GM21367 (cell line): ENCODE measurements at regions not wholly inside any gene's neighbourhood (a gene's known extent, or its start where the extent isn't known, plus 50 kb on each side); places are given as distances from the start of the nearest gene placed in this dataset.

Source experiments
- ATAC-seq: cut with Tn5 transposase; IDR thresholded peaks from one replicate; pipeline ENCODE4 v1.9.1; 2021; ENCODE audit not compliant: unreplicated experiment

DNA sequence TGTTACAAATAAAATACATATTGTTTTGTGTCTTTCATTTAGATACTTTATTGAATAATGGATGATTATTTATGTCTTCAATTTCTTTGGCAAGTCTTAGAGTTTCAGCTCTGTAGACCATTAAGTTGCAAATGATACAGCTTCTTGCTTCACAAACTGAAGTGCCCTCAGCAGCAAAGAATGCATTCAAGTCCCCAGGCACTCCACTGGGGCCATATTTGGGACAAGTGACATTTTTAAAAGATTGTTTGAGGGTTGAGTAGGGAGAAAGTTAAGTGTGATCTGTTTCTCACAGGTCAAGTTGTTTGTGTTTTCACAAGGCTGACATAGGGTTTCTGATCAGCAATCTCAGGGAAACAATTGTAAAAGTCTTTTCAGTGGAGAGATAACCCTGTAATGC is 400.7 kb downstream of the PLA2G4A start:
- no peak for ATAC-seq

- ATAC-seq: no peak
Measured at GRCh38 chr1:187234706-187235105, 406.0 kb downstream of the PLA2G4A start.

DNA sequence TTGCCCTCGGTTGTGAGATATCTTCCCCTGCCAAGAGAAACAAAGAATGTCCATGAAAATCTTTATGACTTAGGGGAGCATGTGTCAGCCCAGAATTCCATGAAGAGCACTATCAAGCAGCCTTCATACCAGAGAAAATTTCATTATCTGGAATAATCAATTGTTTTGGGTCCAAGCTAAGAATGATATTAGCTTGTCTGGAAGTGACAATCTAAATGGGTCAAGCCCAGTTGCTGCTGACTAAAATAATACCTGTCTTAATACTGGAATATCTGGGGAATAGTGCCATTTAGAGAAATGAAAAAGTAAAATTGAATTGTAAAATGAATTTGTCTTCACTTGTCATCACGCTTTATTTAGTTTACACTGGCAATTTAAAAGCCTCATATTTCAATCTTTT is 407.4 kb downstream of the PLA2G4A start:
- no peak for ATAC-seq

DNA sequence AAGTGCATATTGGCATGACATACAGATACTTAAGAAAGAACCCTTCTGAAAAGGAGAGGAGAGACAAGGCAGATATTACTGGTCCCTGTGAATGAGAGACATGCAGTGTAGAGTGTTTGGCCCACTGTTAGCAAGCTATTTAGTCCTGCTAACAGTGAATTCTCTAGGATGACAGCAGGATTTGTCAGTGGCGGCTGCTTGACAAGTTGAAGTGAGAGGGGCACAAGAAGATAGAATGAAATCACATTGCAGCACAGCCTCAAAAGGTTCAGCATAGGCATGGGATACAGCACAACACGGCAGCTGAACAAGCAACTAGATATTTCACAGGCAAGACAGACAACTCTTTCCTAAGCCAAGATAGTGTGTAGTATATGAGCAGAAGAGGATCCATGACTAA is 407.9 kb downstream of the PLA2G4A start:
- no peak for ATAC-seq

- no peak for ATAC-seq
Measured at GRCh38 chr1:187237542-187237941, 408.8 kb downstream of the PLA2G4A start.

DNA sequence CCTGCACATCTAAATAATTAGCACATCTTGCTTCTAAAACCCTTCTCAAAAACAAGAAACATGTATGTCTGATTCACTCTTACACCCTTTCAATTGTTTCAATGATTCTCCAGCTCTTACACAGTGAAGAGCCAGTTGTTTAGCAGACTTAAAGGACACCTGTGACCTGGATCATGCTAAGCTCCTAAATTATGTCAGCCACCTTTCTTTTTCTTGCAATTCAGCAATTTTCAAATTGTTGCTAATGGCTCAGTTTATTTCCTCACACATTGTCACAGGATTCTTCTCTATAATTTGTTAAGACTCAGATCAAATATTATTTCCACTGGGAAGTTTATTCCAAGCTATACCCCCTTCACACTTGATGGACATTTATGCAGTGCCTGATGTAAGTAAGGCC is 413.2 kb downstream of the PLA2G4A start:
- ATAC-seq: no peak

DNA sequence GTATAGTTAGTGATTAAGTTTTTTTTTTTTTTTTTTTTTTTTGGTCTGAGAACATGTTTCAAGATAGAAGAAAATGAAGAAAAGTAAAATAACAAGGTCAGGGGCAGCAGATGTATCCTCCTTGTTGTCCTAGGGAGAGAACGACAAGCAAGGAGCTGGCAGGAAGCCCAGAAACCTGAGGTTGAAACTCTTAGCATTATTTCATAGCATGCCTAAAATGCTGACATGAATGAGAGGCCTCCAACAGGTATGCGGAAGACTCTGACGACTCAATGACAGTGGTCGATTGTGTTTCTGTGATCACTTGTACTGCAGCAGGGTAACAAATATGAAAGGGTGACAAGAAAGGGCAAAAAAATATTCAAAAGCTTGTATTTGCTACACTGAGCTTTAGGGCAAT is 415.9 kb downstream of the PLA2G4A start:
- no peak for ATAC-seq

DNA sequence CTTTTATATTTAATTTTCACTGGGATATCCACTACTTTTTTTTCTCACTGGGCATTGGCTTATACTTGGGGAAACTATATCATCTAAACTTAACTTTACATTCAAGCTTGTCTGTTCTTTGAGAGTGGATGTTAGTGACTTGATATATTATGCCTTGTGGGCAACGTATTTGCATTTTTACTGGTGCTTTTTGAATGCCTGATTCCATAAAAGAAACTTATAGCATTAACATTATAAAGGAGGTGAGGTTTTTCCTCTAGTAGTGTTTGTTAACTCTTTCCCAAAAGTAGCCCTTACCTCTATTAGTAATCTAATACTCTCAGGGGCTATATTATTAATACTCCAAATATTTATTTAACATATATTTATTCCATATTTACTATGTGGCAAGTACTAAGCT is 416.5 kb downstream of the PLA2G4A start:
- no peak for ATAC-seq

GRCh38 chr1:187249196-187249595 is 420.4 kb downstream of the PLA2G4A start:
- no peak for ATAC-seq

DNA sequence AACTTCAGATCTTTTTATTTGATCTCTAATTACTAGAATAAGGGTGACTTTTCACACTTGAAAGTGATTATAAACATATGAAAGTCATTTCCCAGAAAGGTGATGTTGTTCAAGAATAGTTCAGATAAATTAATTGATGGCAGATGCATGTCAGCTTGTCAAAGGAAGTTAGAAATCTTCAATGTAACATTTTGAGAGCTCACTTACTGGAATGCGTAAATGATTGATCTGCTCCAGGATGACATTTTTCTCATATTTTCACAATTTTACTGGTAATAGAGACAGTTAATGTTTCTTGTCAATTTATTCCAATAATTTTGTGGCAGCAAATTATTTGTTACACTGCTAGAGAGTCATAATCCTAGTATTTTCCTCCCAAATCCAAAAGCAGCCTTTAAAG is 424.2 kb downstream of the PLA2G4A start:
- ATAC-seq: no peak

- ATAC-seq: no peak
Measured at GRCh38 chr1:187257476-187257875, 428.7 kb downstream of the PLA2G4A start.

DNA sequence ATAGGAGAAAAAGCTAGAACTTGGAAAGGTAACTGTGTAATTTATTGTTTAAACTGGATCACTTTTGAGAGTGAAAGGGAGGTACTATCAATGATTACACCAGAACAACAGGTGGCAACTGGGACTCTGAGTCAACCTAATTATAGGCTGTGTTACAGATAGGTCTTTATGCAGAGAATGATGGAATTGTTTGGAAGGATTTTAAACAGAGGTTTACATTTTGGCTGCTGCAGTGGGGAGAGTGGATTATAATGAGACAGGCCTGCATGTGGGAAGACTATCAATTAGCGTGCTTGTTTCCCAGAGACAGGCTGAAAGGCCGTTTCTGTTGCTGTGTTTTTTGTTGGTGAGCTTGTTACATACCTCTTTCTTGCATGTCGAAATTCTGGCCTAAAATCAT is 432.9 kb downstream of the PLA2G4A start:
- ATAC-seq: no peak

- no peak for ATAC-seq
Measured at GRCh38 chr1:187262731-187263130, 434.0 kb downstream of the PLA2G4A start.

DNA sequence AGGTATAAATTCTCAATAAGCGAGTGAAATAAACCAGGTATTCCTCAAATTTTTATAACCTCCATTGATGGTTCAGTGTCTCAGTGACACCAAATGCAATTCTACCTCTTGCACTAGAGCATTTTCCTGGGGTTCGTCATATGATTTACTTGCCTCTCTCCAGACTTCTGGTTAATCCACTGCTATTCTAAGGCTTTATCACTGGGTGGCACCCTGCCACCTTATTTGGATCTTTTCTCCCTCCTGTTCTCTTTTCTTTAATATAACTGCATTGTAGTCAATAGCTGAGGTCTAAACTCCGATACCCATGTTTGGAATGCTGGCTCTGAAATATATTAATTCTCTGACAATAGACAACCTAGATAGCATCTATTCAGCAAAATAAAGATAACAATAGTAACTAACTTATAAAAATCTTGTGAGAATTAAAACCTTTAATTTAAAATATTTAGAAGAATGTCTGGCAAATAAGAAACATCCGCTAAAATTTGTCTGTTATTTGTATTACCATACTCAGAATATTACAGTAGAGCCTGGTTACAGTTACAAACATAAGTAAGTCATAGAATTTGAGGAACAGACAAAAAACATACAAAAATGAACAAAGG is 436.4 kb downstream of the PLA2G4A start:
- ATAC-seq: no peak

GRCh38 chr1:187266051-187266450 is 437.3 kb downstream of the PLA2G4A start:
- ATAC-seq: no peak

GRCh38 chr1:187267827-187268226 is 439.1 kb downstream of the PLA2G4A start:
- no peak for ATAC-seq

DNA sequence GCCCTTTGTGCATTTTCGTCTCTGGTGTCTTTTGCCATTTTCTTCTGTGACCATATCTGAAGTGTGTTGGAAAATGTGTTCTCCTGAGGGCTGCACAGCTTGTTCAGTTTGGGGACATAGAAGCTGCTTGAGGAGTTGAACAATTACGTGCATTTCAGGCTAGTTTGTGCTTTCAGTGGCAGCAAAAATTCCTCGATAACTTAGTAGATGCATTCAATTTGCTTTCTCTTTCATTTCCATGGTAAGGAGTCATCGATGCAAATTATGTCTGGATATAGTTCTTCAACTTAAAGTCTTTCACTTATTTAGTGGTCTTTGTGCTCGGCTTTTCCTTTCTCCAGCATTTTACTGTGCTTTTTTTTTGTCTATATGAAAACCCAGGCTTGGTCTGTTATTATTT is 441.5 kb downstream of the PLA2G4A start:
- ATAC-seq: no peak

DNA sequence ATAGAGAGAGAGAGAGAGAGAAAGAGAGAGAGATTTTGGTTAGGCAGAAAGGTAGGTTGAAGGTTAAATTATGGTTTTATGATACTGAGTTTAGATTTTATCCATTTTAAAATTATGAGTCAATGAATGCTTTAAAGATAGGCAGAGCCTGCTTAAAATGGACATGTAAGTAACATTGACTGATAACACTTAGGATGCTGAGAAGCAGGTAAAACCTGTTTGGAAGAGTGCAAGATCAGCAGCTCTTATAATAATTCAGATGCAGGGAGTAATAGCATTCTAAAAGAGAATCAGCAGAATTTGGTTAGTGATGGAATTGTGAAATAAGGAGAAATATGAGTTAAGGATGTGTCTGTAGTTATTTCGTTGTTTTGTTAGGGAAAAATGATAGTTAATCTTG is 446.6 kb downstream of the PLA2G4A start:
- ATAC-seq: no peak

GRCh38 chr1:187275985-187276575 is 447.3 kb downstream of the PLA2G4A start:
- ATAC-seq: no peak

DNA sequence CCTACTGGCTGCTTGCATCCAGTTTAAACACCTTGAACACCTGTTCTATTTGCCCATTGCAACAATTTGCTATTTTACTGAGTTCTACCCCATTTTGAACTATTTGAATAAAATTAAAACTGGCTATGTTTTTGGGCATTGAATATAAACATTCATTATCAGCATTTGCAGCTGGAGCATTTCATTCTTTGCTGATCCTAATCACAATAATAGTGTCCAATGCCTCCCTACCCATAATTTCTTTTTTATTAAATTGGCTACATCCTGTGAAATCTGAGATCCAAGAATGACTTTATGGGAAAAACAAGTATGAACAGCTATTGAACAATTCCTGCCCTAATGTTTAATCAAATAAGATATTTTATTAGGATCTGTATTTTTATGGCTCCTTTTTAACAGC is 447.9 kb downstream of the PLA2G4A start:
- ATAC-seq: no peak

DNA sequence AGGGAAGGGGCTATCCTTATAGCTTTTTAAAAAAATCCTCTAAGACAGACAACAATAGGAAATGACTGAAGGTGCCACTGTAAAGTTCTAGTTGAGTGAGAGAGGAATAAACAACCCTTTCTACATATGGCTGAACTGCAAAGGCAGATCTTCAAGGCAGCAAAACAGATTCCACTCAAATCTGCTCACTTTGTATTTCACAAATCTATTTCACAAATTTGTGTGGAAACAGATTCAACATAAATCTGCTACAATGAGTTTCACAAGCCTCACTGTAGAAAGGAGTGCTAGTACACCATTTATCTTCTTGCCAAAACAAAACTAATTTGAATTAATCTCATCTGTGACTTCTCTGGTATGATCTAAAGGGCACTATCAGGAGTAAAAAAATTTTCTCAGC is 451.3 kb downstream of the PLA2G4A start:
- no peak for ATAC-seq

DNA sequence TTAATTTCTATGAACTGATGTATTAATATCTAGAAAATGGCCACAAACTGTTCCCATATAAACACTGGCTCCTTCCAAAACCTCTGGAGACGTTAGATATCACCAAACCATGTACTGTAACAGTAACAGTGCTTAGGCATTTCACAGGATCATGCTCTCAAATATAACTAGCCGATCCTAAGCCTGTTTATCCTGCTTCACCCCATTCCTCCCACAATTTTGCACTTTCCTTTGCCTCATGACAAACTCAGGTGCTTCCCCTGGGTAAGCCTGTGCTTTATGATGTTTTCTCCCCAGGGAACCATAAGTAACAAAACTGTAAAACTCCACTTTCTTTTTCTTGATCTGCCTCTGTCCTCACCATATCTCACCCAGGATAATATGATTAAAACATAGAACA is 452.3 kb downstream of the PLA2G4A start:
- no peak for ATAC-seq

- ATAC-seq: no peak
Measured at GRCh38 chr1:187283984-187284383, 455.2 kb downstream of the PLA2G4A start.
